Kasumi-1 (cell line): ENCODE measurements at regions not wholly inside any gene's neighbourhood (a gene's known extent, or its start where the extent isn't known, plus 50 kb on each side); places are given as distances from the start of the nearest gene placed in this dataset.

Experiments used
- DNase-seq, 2 experiments: peaks; one replicate each; lab custom pipeline; 2025; lab: John Stamatoyannopoulos, UW

DNA sequence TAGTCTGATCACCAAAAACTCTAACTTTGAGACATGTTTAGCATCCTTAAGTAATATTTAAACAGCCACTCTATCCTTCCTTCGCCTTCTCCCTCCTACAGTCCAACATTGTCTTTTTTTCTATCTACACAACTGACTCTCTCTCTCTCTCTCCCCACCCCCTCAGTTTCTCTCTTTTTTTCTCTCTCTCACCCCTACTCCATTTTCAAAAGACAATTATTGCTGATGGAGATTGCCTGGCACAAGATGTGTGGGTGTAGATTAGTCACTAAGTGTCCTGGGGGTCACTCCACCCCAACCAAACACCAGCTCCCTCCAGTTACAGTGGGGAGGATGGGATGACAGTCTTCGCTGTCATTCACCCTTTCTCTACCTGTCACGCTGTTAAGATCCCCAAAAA is 94.5 kb upstream of the NFIA start:
- DNase-seq, result no peak

DNA sequence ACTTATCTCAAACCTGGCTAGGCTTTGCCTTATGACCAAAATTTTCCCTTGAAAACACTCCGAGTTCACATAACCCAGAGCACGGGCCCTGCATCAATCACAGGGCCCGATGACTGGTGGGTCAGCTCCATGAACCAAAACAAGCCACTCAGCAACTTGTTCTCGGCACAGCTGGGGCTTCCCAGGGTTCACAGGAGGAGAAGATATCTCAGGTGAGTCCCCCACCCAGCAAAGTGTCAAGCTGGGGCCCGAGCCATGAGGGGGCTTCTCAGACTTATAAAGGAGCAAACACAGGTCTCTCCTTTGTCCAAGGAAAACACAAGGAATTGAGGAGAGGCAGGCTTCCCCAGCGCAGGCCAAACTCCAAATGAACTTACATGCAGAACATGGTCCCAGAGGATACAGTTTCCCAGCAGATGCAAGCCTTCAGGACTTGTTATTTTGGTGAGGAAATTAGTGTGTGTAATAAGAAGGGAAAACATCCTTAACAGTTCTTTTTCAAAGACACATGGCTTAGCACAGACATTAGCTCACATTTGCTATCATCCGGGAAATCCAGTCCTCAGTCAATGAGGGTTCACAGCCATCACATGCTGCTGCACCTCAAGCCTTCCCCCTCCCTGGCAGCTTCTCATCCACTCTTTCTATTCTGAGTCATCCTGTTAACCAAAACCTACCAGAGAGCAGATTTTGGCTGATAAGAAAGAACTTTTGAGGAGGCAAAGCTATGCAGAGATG is 98.1 kb upstream of the NFIA start:
- no peak for DNase-seq

DNA sequence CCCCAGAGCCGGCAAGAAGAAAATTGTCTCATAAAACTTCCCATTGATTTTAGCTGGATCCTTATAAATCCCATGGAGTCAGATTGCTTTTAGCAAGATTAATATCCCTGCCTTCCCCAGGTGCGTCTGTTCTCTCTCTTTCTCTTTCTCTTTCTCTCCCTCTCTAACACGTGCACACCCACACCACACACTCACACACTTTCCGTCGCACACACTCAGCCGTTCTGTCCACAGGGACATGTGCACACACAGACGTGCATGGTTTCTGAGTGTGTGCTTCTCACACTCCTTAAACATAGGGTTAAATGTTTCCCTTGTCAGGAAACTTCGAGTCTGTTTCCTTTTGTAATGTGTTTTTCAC is 98.7 kb upstream of the NFIA start:
- DNase-seq, result no peak

DNA sequence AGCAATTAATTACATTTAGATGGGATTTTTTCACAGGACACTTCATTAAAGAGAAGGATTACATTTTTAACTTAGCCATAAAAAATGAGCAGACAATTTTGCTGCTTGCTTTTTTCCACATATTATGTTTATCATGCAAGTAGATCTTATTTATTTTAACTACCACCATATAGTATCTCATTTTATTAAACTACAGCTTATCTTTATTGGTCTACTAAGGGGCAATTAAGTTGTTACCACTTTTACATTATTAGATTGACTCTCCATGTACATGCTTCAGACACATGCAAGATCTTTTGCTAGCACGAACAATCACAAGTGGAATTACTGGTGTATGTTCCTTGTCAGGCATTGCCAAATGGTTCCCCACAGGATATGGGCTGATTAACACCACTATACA is 99.8 kb upstream of the NFIA start:
- no peak for DNase-seq

DNA sequence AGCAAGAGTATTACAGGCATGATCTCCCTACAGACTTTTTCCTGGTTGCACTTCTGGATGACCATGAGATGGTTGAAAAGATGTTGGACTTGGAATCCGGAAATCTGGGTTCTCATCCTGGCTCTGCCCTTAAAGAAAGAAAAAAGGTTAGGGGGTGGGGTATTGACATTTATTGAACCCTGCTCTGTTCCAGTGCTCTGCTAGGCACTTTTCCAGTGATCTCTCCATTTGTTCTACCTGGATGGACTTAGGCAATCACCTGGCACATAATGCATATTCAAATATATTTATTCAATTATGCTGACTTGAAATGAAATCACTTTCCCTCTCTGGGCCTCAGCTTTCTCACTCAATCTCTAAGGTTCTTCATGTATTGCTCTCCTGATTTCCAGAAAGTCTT is 101.0 kb upstream of the NFIA start:
- DNase-seq, result no peak

DNA sequence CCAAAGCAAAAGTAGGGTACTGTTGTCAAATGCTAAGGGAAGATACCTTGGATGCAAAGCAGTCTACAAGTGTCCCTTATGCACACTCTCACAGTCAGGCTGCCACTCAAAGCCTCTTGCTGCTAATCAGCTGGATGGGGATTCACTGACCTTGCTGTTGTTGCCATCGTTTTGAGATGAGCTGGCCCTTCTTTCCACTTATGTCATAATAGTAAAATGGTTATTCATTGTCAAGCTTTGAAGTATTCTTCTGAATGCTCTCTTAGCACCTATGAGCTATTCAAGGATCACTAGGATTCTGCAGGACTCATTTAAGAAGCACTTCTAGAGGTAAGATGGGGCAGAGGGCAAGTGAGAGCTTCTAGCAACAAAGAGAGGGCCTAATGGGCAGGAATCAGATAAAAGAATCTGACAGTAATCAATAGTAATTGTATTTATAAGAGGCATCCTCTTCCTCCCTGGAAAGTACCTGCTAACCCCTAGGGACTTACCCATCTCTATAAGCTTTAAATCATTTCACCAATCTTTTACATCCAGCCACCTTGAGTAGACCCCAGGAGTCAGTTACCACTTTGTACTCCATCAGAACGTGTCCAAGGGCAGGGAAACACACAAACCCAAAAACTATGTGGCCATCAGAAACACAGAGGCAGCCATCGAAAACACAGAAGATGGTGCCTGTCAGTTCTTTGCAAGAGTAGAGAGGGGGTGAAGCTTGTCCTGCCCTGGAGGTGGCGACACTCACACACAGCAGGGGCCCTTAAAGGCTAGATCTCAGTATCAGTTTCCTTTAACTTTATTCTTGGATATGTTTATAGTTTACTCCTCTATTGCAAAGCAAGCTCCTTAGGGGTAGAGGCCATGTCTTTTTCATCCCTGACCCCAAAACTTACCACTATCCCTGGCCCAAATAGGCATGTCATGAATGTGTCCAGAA is 103.7 kb upstream of the NFIA start:
- DNase-seq, result no peak

DNA sequence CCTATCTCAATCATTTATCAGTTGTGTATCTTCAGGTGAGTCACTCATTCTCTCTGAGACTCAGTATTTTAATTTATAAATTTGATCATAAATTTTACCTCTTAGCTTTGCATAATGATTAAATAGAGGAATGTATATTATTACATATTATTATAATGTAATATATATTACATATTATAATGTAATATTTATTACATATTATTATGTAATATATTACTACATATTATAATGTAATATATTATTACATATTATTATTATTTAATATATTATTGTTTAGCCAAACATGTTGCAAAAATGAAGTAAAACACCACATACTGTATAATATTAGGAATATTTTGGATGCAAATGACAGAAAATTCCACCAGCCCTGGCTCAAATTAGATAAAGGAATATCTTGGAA is 104.7 kb upstream of the NFIA start:
- DNase-seq, result no peak

DNA sequence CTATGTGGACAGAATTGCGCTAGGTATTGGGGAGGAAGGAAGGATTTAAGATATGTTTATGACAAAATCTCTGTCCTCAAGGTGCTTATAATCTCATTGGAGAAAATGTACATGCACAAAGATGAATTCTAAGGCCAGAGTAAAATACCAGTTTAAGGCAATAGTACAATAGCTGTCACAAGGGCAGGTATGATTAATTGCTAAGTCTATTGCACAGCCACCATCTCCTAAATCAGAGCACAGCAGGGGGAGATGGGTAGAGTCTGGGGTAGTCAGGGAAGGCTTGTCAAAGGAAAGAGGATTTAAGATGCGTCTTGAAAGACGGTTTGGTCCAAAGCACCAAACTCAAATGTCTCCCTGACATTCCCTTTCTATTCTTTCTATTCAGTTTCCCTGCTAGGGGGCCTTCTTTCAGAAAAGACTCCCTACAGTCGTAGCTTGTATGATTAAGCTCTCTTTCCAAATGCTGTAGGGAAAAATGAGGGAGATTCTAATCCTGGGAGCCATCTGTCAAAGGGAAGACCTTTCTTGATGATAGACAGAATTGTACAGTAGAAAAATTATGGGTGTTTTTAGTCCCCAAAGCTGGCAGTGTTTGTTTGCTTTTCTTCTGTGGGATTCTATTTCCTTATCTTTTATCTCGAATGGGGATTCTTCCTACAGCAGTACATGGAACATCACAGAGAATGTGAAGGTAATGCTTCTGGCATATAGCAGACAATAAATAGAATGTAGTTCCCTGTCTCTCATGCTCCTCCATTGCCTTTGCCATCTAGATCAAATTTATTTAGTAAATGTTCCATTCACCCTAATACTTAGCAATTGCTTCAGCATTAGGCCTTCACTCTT is 107.6 kb upstream of the NFIA start:
- DNase-seq, result no peak

DNA sequence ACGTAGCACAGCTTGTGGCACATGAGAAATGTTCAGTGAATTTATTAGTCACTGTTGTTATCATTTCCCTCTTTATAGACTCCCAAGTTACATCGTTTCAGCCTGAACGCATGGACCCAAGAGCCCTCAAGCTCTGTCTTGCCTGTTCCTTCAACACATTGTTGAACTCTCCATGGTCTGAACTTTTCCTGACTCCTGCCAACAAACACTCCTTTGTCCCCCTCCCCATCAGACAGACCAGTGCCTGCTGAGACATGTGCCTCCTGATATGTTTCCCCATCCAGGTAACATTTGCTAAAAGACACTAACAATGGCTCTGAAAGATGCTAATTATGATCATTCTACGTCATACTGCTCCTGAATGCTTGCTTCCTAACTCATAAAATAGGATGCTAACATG is 108.7 kb upstream of the NFIA start:
- no peak for DNase-seq

DNA sequence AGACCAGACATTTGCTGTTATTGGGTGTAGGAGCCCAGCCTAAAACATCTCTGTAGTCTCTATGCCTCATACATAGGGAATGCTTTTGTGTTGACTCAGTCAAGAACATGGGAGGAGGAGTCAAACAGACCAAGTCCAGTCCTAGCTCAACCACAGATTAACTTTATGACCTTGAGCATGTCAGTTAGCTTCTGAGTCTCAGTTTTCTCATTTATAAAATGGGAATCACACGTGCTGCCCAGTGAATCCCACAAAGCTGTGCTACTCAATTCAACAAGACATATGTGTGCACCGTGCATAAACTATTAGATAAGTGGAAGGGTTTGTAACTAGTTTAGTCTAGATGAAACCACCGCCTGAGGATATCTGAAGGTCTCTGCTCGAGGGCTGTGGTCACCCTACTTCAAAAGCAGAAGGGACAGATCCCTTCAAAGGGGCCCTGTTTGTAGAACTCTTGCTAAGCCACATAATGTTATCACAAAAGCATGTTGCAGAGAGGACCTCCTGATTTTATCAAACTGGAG is 109.5 kb upstream of the NFIA start:
- no peak for DNase-seq

DNA sequence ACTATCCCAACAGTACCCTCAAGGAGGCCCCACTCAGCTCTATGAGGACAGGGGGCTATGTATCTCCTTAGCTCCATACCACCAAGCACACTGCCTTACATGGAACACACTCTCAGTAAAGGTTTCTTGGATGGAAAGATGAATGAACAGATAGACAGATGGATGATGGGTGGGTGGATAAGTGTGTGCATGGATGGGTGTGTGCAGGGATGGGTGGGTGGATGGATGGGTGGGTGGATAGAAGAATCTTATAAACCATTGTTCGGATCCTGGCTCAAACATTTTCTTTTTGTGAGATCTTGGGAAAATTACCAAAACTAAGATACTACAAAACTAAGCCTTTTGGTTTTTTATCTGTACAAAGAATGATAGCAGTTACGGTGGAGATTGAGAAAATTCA is 111.0 kb upstream of the NFIA start:
- DNase-seq, result no peak

DNA sequence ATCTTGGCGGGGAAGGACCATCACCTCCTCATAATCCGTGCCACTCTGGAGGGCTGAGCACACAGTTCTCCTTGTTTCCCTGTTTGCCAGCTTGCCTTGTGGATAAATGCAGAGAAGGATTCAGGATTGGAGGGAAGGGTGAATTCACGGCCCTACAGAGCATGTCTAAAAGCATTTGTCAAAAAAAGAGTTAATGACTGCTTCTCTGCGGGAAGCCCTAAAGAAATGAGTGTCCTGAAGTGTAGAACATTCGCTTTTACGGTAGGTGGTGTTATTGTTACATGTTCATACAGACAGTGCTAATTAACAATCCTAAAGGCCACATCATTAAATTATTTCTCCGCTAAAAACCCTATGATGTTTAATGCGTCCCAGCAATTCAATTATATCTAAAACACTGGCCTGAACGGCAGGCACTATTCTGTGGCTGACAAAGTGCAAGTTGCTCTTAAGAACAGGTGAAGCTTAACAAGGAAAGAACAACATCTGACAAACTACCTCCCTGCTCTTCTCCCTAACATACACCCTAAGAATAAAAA is 112.3 kb upstream of the NFIA start:
- no peak for DNase-seq

DNA sequence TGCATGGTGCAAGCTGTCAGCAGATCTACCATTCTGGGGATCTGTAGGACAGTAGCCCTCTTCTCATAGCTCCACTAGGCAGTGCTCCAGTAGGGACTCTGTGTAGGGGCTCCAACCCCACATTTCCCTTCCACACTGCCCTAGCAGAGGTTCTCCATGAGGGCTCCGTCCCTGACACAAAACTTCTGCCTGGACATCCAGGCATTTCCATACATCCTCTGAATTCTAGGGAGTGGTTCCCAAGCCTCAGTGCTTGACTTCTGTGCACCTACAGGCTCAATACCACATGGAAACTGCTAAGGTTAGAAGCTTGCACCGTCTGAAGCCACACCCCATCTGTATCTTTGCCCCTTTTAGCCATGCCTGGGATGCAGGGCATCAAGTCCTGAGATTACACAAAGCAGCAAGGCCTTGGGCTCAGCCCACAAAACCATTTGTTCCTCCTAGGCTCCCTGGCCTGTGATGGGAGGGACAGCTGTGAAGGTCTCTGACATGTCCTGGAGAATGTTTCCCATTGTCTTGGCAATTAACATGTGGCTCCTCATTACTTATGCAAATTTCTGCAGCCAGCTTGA is 117.0 kb upstream of the NFIA start:
- no peak for DNase-seq

DNA sequence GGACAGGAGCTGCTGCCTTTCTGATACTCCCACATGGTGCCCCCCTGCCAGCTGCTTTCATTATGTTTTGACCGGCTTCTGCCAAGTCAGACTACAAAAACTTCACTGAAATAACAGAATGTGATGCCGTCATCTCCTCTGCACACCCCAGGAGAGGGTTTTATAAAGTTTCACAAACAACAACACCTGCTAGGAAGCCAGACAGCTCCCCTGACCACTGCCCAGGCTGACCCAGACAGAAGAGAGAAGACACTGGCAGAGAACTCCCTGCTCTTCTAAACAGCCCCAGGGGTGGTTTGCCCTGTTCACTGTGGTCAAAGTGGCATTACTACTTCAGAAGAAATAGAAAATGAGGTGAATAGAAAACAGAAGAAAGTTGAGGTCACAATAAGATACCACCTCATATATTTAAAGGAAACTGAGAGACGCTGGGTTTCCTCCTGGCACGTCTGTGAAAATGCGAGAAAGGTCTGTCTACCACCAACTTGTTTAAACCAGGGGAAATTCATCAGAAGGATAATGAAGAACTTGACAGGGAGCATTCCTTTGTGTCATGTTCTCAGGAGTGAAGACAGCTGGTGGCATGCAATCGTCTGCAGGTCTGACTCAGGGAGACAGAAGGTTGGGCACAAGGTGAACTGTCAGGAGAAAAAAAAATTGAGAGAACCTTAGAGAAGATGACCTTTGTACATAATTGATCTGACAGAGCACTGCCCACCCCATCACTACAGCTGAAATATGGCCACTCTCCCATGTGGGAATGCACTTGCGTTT is 119.0 kb upstream of the NFIA start:
- no peak for DNase-seq

DNA sequence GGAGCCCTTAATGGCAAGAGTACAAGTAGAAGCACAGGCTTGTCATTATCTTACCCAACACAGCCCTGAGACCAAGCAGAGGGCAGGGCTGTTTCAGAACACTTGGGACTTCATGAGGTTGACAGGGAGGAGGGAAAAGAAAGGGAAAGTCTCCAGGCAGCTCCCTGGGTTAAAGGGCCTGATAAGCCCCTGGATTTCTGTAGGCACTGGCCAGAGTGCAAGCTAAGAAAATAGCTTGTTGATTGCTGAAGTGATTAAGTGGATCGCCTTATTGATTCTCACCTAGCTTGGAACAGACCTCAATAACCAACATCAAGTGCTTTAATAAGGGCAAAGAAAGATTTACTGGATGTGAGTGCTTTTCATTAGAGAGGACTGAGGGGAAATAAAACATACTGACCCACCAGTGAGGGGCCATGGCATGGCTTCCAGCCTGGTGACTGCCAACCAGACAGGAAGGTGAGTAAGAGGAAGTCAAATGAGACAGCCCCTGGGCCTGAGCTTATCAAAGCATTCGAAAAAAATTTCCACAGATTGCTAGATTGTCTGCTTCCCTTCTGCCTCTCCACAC is 121.4 kb upstream of the NFIA start:
- no peak for DNase-seq

DNA sequence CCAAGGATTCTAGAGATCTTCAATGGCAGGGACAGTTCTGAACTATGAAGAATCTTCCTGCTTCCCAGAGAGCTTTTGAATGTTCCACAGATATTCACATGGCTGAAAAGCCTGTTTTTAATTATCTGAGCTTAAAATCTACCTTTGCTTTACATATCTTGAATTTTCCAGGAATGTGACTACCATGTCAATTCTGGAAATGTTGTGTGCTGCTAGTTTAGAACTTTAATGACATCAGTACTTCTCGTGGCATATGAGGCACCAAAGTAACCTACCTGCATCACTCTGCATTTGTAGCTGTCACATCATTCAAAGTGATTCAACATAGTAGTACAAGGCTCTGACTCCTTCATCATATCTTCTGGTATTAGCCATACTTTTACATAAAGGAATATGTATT is 122.7 kb upstream of the NFIA start:
- DNase-seq, result no peak

DNA sequence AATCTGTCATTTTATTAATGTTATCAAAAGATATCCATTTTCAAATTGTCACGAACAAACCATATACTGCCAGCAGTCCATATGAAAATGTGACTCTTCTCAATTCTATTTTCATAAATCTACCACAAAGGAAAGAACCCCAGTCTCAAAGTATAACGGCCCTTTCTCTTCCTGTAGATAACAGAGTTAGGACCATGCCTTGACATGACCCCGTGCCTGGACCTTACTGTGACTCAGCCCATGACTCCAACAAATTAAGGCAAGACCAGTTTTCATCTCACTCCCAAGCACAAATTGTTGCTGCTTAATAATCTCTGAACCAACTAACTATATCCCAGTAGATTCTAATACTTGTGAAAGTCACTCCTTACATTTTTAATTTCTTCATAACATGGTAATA is 124.4 kb upstream of the NFIA start:
- DNase-seq, result no peak

DNA sequence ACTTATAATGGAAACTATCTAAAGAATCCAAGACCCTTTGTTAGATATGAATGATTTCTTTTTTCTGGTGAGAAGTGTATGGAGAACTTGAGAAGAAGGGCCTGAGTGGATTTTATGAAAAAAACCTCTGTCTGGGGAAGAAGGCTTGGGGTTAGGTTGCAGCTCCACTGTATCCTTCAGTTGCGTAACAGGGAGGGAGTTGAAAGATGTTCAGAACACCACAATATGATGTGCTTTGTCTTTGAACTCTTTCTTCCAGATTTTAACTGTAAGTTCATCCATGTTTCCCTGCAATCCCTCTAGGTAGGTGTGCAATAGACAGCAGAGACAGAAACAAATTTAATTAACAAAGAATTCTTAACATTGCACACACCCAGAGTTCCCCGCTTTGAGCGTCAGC is 125.8 kb upstream of the NFIA start:
- no peak for DNase-seq

DNA sequence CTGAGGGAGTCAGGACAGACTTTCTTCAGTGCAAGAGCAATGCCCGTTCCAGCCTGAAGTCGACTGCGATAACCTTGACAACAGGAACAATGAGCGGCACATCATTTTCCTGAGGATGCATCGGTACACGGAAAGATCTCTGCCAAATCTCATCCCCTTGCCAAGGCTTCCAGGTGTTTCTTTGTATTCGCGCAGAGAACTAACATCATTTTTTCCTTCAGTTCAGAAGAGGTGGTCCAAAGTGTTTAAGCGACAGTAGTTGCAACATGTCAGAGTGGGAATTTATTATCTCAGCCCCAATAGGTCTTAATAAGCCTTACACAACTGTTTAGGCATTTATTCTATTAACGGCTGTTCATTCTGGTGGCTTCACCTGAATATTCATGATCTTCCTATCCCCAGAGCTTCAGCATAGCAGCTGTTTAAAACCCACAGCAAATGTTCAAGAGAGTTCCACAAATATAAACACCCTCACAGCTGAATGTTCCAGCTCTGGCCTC is 129.7 kb upstream of the NFIA start:
- no peak for DNase-seq
